HFF-Myc (cell line): ENCODE measurements at regions not wholly inside any gene's neighbourhood (a gene's known extent, or its start where the extent isn't known, plus 50 kb on each side); places are given as distances from the start of the nearest gene placed in this dataset.

Experiments
- DNase-seq: peaks from one replicate; pipeline ENCODE4 v3.0.0-alpha.2; 2011; ENCODE audit warnings: low read depth; ENCODE audit errors: extremely low read depth
- H3K4me3 ChIP-seq: replicated peaks from 2 replicates; pipeline ENCODE4 v1.5.1; 2011; ENCODE audit warnings: low read depth, mild to moderate bottlenecking, control low read depth, low read length
- CTCF ChIP-seq: IDR thresholded peaks from 2 replicates; pipeline ENCODE4 v1.5.1; 2012; ENCODE audit warnings: mild to moderate bottlenecking, low read depth, low read length, control low read depth; ENCODE audit errors: missing control alignments

GRCh38 chr10:118503192-118503591, 92.3 kb downstream of the PRLHR start:
- no peak for TF ChIP-seq CTCF
- DNase-seq: no peak
- no peak overlapping the region for H3K4me3 ChIP-seq

- no peak overlapping the region for H3K4me3 ChIP-seq
- no peak for TF ChIP-seq CTCF
- peak; percentile 5 for DNase-seq
Observed at GRCh38 chr10:118501637-118502440, 93.6 kb downstream of the PRLHR start.

- no peak overlapping the region for H3K4me3 ChIP-seq
- DNase-seq: no peak
- TF ChIP-seq CTCF: no peak
Observed at GRCh38 chr10:118501171-118501570, 94.3 kb downstream of the PRLHR start.

- DNase-seq: no peak
- no peak for TF ChIP-seq CTCF
- no peak overlapping the region for H3K4me3 ChIP-seq
Observed at GRCh38 chr10:118500477-118501104, 94.9 kb downstream of the PRLHR start.

- no peak overlapping the region for H3K4me3 ChIP-seq
- TF ChIP-seq CTCF: no peak
- DNase-seq: no peak
Observed at GRCh38 chr10:118499186-118499585, 96.3 kb downstream of the PRLHR start.

GRCh38 chr10:118498623-118499022, 96.8 kb downstream of the PRLHR start:
- no peak for TF ChIP-seq CTCF
- DNase-seq: no peak
- no peak overlapping the region for H3K4me3 ChIP-seq

GRCh38 chr10:118497227-118497626, 98.2 kb downstream of the PRLHR start:
- DNase-seq: no peak
- H3K4me3 ChIP-seq: no peak overlapping the region
- TF ChIP-seq CTCF: no peak
